Nucleus accumbens (tissue), 56 donors: ENCODE measurements at regions not wholly inside any gene's neighbourhood (a gene's known extent, or its start where the extent isn't known, plus 50 kb on each side); places are given as distances from the start of the nearest gene placed in this dataset.
"Not testable (repeated sequence)": the region's sequence is repeated elsewhere in the genome, so short reads cannot be mapped to it uniquely, and the experiment has no call there.

Experiments used
- DNase-seq, 56 donors: peaks; one replicate each; lab custom pipeline; 2025; lab: John Stamatoyannopoulos, UW

GRCh38 chr6:146923205-146923833, 280.9 kb upstream of the STXBP5 start:
- no peak for DNase-seq

- no peak for DNase-seq
Measured at GRCh38 chr6:146925846-146926245, 278.4 kb upstream of the STXBP5 start.

GRCh38 chr6:146928503-146928902, 275.7 kb upstream of the STXBP5 start:
- DNase-seq = no peak

- no peak for DNase-seq
Measured at GRCh38 chr6:146931214-146931613, 273.0 kb upstream of the STXBP5 start.

- DNase-seq = no peak
Measured at GRCh38 chr6:146937316-146937715, 266.9 kb upstream of the STXBP5 start.

GRCh38 chr6:146938266-146938665, 266.0 kb upstream of the STXBP5 start:
- no peak for DNase-seq

GRCh38 chr6:146939456-146939855, 264.8 kb upstream of the STXBP5 start:
- DNase-seq = not testable (repeated sequence)

GRCh38 chr6:146943664-146944063, 260.6 kb upstream of the STXBP5 start:
- no peak for DNase-seq

- no peak for DNase-seq
Measured at GRCh38 chr6:146944077-146944476, 260.1 kb upstream of the STXBP5 start.

GRCh38 chr6:146944809-146945208, 259.4 kb upstream of the STXBP5 start:
- no peak for DNase-seq

- DNase-seq = no peak
Measured at GRCh38 chr6:146946559-146946958, 257.7 kb upstream of the STXBP5 start.

- DNase-seq = no peak
Measured at GRCh38 chr6:146948790-146949342, 255.4 kb upstream of the STXBP5 start.

GRCh38 chr6:146949425-146949824, 254.8 kb upstream of the STXBP5 start:
- DNase-seq = no peak

- no peak for DNase-seq
Measured at GRCh38 chr6:146950351-146950835, 253.8 kb upstream of the STXBP5 start.

- no peak for DNase-seq
Measured at GRCh38 chr6:146955570-146955969, 248.6 kb upstream of the STXBP5 start.

- no peak for DNase-seq
Measured at GRCh38 chr6:146957181-146958093, 246.8 kb upstream of the STXBP5 start.

- DNase-seq = no peak
Measured at GRCh38 chr6:146961831-146962230, 242.4 kb upstream of the STXBP5 start.

GRCh38 chr6:146962329-146962728, 241.9 kb upstream of the STXBP5 start:
- no peak for DNase-seq

- no peak for DNase-seq
Measured at GRCh38 chr6:146965110-146965689, 239.0 kb upstream of the STXBP5 start.

- DNase-seq = no peak
Measured at GRCh38 chr6:146968041-146968760, 236.0 kb upstream of the STXBP5 start.
